Right renal pelvis (tissue), 4 donors: ENCODE measurements at regions not wholly inside any gene's neighbourhood (a gene's known extent, or its start where the extent isn't known, plus 50 kb on each side); places are given as distances from the start of the nearest gene placed in this dataset.
"Not testable (repeated sequence)": the region's sequence is repeated elsewhere in the genome, so short reads cannot be mapped to it uniquely, and the experiment has no call there.

Experiments
- DNase-seq, 4 donors: peaks; one replicate each; pipeline ENCODE4 v3.0.0-alpha.2; 2013; ENCODE audit warnings: low read depth in 4 of 4, low spot score in 3 of 4, missing footprints in 1 of 4

DNA sequence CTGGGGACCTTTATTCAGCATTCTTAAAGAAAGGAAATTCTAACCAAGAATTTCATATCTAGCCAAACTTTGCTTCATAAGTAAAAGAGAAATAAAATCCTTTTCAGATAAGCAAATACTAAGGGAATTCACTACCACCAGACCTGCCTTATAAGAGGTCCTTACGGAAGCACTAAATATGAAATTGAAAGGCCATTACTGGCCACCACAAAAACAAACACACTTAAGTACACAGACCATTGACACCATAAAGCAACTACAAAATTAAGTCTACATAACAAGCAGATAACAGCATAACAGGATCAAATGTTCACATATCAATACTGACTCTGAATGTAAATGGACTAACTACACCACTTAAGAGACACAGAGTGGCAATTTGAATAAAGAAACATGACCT, 361.4 kb upstream of the POU5F2 start:
- no peak for DNase-seq

DNA sequence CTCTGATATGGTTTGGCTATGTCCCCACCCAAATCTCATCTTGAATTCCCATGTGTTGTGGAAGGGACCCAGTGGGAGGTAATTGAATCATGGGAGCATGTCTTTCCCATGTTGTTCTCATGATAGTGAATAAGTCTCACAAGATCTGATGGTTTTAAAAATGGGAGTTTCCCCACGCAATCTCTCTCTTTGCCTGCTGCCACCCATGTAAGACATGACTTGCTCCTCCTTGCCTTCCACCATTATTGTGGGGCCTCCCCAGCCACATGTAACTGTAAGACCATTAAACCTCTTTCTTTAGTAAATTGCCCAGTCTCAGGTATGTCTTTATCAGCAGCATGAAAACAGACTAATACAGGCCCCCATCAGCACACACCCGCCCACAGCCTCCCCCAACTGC, 356.0 kb upstream of the POU5F2 start:
- not testable (repeated sequence) for DNase-seq

DNA sequence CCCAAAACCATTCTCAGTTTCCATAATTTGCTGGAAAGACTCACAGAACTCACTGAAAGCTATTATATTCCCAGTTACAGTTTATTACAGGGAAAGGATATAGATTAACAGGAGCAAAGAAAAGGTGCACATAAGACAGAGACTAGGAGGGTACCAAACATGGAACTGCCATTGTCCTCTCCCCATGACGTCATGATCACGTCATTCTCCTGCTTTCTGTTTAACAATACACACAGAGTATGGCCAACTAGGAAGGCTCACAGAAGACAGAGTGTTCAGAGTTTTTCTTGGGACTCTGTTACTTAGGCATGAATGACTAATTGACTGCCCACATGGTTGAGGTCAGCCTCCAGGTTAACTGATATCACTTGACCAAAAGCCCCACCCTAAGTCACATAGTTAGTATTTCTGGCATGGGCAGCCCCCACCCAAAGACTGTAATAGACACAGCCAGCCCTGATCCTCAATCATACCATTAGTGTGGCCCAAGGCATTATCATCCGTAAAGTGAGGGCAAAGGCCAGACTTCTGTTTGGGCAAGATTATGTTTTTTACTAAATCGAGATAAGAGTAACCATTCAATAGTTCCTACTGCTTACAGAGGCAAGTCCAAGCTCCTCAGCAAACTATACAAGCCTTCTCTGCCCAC, 353.5 kb upstream of the POU5F2 start:
- no peak for DNase-seq

DNA sequence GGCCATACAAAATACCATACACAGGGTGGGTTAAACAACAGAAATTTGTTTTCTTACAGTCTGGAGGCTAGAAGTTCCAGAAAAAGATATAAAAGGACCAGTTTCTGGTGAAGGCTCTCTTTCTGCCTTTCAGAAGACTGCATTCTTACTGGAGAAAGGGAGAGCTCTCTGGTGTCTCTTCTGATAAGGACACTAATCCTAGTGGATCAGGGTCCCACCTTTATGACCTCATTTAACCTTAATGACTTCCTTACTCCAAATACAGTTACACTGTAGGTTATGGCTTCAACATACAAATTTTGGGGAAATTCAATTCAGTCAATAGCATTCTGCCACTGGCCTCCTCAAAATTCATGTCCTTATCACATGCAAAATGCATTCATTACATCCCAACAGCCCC, 351.9 kb upstream of the POU5F2 start:
- DNase-seq = no peak

DNA sequence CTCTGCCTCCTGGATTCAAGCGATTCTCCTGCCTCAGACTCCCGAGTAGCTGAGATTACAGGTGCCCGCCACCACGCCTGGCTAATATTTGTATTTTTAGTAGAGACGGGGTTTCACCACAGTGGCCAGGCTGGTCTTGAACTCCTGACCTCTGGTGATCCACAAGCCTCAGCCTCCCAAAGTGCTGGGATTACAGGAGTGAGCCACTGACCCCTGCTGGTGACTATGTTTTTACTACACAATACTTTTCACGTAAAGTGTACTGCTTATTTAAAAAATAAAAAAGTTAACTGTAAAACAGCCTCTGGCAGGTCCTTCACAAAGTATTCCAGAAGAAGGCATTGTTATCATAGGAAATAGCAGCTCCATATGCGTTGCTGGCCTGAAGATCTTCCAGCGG, 345.2 kb upstream of the POU5F2 start:
- not testable (repeated sequence) for DNase-seq

DNA sequence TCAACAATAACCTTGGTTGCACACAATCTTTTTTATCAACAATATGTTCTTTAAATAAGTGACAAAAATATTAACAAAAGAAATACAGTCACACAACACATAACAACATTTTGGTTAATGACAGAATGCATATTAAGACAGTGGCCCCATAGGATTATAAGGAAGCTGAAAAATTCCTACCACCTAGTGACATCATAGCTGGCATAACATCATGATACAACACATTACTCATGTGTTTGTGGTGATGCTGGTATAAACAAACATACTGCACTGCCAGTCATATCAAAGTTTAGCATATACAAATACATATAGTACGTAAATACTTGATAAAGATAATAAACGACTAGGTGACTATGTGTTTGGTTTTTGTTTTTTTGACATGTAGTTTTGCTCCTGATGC, 344.8 kb upstream of the POU5F2 start:
- DNase-seq = no peak

DNA sequence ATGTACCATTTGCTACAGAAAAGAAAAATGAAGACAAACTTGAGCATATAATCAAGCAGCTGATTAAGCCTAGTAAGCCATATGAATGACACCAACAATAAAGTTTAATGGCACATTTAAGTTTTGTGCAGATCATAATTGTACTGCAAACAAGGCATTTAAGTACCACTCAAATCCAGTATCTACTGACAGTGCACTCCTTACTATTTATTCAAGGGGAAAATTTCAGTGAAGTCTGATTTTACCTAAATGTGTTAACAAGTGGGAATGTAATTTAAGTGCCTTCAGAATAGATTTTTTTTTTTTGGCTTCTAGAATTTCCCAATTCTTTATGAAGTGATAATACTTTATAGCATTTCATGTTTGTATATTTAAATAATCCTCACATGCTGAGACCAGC, 341.0 kb upstream of the POU5F2 start:
- no peak for DNase-seq

DNA sequence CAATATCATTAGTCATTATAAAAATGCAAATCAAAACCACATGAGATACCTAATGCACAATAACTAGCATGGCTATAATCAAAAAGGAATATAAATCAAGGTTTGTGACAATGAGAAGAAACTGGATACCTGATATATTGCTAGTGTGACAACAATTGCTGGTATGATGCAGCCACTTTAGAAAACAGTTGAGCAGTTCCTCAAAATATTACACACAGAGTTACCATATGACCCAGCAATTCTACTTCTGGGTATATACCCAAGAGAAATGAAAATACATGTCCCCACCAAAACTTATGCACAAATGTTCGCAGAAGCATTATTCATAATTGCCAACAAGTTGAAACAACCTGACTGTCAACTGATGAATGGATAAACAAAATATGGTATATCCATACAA, 339.7 kb upstream of the POU5F2 start:
- DNase-seq = no peak

DNA sequence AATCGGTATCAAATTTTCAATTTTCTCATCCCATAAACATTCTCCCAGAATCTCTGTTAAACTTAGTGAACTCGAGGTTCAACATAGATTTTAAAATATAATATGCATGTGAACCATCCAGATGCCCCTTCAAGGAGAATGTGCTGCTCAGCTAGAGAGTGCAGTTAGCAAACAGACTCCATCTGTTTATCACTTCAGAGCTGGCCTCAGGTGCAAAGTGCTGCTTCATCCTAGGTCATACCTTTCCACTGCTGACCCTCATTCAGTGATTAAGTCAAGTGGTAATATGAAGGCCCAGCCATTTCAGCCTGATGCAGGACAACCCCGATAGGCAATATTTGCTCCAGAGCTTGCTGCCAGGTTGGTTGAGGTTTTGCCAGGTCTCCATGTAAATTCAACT, 339.0 kb upstream of the POU5F2 start:
- DNase-seq = no peak

DNA sequence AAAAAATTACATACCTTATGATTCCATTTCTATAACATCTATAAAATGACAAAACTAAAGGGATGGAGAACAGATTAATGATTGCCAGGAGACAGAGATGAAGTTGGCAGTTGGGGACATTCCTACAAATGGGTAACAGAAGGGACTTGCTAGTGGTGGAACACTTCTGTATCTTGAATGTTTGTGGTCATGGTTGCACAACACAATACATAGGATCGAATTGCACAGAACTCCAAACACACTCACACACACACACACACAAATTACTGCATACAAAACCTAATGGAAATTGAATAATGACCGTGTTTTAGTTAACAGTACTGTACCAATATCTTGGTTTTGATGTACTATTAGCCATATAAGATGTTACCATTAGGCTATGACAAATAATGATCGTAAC, 330.7 kb upstream of the POU5F2 start:
- DNase-seq = no peak

DNA sequence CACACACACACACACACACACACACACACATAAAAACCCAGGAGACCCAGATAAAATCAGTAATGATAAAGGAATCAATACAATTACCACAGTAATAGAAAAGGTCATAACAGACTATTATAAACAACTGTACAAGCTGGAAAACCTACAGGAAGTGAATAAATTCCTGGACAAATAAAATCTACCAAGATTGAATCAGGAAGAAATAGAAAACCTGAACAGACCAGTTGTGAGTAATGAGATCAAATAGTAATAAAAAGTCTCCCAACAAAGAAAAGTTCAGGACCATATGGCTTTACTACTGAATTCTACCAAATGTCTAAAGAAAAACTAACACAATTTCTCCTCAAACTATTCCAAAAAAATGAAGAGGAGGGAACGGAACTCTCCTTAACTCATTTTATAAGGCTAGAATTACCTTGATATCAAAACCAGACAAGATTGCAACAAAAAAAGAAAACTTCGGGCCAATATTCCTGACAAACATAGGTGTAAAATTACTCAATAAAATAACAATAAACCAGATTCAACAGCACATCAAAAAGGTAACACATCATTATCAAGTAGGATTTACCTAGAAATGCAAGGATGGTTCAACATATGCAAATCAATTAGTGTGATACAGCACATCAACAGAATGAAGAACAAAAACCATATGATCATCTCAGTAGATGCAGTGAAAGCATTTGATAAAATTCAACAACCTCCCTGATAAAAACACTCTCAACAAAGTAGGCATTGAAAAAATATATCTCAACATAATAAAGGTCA, 325.2 kb upstream of the POU5F2 start:
- no peak for DNase-seq

DNA sequence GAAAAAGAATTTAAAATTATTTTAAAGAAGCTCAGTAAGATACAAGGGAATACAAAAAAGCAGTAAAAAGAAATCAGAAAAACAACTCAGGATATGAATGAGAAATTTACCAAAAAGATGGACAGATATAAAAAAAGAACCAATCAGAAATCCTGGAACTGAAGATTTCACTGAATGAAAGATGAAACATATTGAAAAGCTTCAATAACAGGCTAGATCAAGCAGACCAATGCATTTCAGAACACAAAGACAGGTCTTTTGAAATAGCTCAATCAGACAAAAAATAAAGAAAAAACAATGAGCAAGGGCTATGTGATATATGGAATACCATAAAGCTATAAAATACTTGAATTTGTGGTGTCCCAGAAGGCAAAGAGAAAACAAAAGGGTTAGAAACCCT, 322.6 kb upstream of the POU5F2 start:
- DNase-seq = no peak

DNA sequence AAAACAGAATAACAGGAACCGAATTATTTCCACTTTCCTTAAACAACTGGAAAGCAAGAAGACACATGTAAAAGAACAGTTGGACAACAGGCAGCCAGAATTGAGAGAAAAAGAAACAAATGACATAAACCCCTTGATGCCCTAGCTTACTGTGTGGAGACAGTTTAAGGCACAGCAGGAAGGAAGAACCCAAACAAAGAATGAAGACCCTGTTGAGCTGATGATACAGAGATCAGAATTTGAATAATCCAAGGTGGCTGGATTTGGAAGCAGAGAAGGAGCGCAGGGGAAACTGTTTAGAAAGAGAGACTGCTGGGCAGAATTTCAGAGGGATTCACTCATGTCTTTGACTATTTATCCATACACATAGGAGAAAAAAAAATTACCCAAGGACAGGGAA, 316.3 kb upstream of the POU5F2 start:
- DNase-seq = no peak

DNA sequence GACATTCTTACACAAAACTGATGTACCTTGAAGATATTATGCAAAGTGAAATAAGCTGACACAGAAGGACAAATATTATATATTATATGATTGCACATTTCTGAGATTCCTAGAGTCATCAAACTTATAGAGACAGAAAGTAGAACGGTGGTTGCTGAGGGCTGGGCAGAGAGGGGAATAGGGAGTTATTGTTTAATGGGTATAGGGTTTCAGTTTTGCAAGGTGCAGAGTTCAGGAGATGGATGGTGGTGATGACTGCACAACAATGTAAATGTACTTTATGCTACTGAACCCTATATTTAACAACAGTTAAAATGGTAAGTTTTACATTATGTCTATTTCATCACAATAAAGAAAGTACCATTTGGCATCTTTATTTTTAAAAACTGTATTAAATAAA, 315.8 kb upstream of the POU5F2 start:
- DNase-seq = no peak

DNA sequence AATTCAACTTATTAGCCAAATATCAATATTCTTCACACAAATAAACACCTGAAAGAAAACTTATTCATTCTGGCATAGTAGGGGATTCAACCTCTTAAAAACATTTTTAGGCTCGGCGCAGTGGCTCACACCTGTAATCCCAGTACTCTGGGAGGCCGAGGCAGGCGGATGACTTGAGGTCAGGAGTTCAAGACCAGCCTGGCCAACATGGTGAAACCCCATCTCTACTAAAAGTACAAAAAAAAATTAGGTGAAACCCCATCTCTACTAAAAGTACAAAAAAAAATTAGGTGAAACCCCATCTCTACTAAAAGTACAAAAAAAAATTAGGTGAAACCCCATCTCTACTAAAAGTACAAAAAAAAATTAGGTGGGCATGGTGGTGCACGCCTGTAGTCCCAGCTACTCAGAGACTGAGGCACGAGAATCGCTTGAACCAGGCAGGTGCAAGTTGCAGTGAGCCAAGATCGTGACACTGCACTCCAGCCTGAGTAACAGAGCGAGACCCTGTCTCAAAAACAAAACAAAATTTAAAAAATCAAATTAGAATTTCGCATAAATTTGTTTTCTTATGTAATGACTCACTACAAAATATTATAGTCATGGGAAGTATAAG, 308.0 kb upstream of the POU5F2 start:
- DNase-seq = not testable (repeated sequence)

DNA sequence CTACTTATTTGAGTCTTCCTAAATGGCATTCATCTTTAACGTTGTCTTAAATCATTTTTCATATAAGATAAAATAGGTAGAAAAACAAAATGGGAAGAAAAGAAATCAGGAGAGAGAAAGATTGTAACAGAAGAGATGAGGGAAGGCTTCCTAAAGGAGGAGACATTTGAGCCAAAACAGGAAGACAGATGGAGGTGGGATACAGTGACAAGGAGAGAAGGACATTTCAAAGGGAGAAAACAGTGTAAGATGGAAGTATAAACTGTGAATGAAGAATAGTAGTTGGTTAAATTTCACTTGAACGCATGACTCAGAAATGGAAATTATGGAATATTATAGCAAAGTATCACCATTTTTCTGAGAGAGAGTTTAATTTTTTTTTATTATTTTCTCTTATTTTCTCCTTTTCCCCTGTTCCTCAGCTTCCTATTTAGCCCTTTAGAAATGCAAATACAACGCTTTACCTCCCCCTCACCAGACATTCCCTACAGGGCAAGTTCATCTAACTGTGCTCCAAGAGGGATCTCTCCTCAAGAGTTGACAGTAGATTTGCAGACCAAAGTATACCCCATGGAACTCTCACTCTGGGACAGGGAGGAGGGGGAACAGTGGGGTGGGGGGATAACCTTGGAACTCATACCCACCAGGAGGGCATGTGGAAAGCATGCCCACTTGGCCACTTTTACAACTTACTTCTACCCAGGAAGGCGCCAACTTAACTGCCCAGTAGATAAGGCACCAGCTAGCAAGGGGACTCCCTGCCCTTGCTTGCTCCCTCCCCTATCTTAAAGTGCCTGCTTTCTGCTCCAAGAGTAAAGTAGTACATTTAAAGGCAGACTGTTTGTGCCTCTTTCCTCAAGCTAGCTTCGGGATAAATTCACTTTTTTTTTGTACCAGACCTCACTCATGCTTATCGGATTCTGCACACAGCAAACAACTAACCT, 304.7 kb upstream of the POU5F2 start:
- no peak for DNase-seq

DNA sequence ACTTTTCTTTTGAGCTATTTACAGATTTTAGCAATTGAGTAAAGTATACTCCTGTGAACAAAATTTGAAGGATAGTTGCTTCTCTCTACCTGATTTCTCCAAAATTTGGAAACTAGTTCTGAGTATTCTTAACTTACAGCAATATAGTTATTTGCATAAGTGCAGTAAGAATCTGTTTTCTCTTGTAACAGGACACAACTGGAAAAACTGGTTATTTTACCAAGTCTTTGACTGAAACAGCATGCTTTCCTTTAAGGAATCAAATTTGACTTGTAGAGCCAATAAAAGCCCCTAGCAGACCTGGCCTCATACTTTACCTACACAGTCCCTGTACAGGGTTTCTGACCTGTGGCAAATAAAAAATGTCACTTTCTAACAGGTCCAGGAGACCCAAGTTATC, 301.9 kb upstream of the POU5F2 start:
- DNase-seq = no peak

DNA sequence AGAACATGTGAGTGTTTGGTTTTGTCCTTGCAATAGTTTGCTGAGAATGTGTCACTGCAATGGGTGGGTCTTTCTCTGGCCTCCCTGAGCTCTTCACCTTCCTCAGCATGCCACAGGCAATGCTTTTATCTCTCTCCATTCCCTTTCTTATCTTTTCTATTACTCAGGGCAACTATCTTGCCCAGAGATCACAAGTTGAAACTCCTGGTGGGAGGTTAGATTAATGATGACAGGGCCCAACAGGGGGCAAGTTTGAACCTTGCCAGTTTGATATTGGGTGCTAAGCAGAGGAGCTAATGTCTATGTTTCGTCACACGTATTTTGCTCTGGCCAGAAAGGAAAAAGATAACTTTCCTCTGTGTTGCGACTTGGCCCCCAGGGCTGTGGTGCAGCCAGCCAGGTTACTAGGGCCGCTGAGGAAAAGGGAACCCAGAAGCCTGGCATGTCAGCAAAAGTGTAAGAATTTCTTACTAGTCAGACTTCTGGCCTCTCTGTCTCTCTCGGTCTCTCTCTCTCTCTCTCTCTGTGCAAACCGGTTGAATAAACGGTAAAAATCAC, 299.3 kb upstream of the POU5F2 start:
- DNase-seq = no peak

DNA sequence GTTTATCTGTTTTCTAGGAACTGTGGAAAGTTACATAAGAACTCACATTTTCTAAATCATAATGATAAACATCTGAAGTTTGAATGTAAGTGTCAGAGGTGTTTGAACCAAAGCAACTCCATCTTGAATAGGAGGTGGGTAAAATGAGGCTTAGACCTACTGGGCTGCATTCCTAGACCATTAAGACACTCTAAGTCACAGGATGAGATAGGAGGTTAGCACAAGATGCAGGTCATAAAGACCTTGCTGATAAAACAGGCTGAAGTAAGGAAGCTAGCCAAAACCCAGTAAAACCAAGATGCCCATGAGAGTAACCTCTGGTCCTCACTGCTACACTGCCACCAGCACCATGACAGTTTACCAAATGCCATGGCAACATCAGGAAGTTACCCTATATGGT, 297.7 kb upstream of the POU5F2 start:
- no peak for DNase-seq

DNA sequence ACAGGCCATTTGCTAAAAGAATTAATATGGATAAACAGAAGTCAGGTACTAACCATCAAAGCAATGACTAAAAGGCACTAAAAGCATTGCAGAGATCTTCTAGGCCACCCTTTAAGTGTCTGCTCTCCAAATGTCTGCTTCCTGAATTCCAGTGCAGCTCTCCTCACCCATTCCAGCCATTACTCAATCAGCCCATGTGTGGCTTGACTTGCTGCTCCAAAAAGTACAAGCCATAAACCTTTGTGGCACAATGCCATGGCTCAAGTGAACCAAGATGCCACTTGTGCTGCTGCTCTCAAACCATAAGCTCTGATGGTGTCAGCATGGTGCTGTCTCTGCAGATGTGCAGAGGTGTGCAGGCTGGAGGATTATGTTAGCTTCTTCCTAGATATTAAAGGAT, 290.2 kb upstream of the POU5F2 start:
- DNase-seq = no peak

DNA sequence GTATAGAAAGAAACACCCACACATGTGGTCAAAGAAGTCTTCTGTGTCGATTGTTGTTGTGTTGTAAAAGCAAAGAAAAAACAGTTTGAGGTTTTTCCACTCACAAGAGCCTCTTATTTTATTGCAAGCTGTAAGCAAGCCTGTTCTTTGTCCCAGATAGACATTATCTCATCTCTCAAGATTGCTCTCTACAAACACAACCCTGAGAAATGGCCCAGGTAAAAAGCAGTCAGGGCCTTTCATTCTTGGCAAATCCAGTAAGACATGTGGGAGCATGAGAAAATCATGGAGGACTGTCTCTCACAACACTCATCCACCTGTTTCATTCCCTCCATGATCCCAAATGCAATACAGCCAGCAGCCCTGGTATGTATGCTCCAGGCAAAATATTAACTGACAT, 286.6 kb upstream of the POU5F2 start:
- no peak for DNase-seq
